HCT116 (cell line): ENCODE measurements at regions not wholly inside any gene's neighbourhood (a gene's known extent, or its start where the extent isn't known, plus 50 kb on each side); places are given as distances from the start of the nearest gene placed in this dataset.

Source experiments
- ATAC-seq: fragments of 200-7000 bp; cut with Tn5 transposase; 2 replicates; pipeline ENCODE4 v1.9.1; 2020; ENCODE audit warnings: mild to moderate bottlenecking, moderate library complexity
- BruUV-seq: library from RNA; stranded (reverse); fragments of 400-500 nt; replicated peaks from 2 replicates; lab custom pipeline; 2021; lab: Mats Ljungman, UMichigan
- CTCF ChIA-PET: fragments of 300-600 bp; sonication (Branson Sonifier 250); formaldehyde crosslinking; loops from one replicate; lab custom pipeline; 2021; ENCODE audit warnings: antibody characterized with exemption; lab: Charles Lee
- POLR2A ChIA-PET: fragments of 300-600, 350-600 bp; sonication (Branson Sonifier 250); formaldehyde crosslinking; loops from one replicate; lab custom pipeline; 2021; ENCODE audit warnings: antibody characterized with exemption; lab: Charles Lee
- RAD21 ChIA-PET, 2 experiments: fragments of 300-600 bp; sonication (Branson Sonifier 250); formaldehyde crosslinking; loops; one replicate each; lab custom pipeline; 2023; ENCODE audit warnings: low total read pairs in 2 of 2; ENCODE audit not compliant: uncharacterized antibody in 2 of 2, unreplicated experiment in 2 of 2, low non-redundant PET in 1 of 2; lab: Charles Lee
- DNase-seq: peaks from one replicate; pipeline ENCODE4 v3.0.0-alpha.2; 2010; ENCODE audit warnings: low read depth, low spot score
- H2AFZ ChIP-seq: fragments of 200-600 bp; shearing (Covaris generic), sonication (generic); 2 replicates; pipeline ENCODE4 v1.6.1; 2017; ENCODE audit warnings: low read depth, mixed run types, mixed read lengths, antibody characterized with exemption, low read length; ENCODE audit not compliant: poor library complexity, severe bottlenecking
- H3K27ac ChIP-seq: 2 replicates; pipeline ENCODE4 v1.5.1; 2012; ENCODE audit warnings: low read depth, low read length
- H3K27me3 ChIP-seq: fragments of 200-600 bp; sonication (generic); 2 replicates; pipeline ENCODE4 v1.6.1; 2016; ENCODE audit warnings: mixed run types, low read length, mixed read lengths; ENCODE audit not compliant: insufficient read depth
- H3K36me3 ChIP-seq, 2 experiments: fragments of 200-500 bp in 1 of 2; fragments of 200-600 bp in 1 of 2; sonication (Bioruptor generic) in 1 of 2; sonication (generic) in 1 of 2; 2 replicates each; pipeline versions ENCODE4 v1.5.1 to v1.6.1; 2014 to 2016; ENCODE audit warnings: low read length in 2 of 2, inconsistent platforms in 1 of 2, mixed read lengths in 1 of 2, mixed run types in 1 of 2; ENCODE audit not compliant: insufficient read depth in 2 of 2, control insufficient read depth in 1 of 2
- H3K4me1 ChIP-seq, 2 experiments: fragments of 200-600 bp in 1 of 2; sonication (generic) in 1 of 2; 2 replicates each; pipeline versions ENCODE4 v1.5.1 to v1.6.1; 2012 to 2017; ENCODE audit warnings: low read length in 2 of 2, inconsistent platforms in 1 of 2, mild to moderate bottlenecking in 1 of 2, mixed read lengths in 1 of 2, mixed run types in 1 of 2, moderate library complexity in 1 of 2; ENCODE audit not compliant: insufficient read depth in 2 of 2, control insufficient read depth in 1 of 2
- H3K4me2 ChIP-seq: fragments of 200-600 bp; sonication (generic); 2 replicates; pipeline ENCODE4 v1.6.1; 2017; ENCODE audit warnings: mixed run types, low read length, mixed read lengths
- H3K4me3 ChIP-seq, 2 experiments: fragments of 200-600 bp in 1 of 2; sonication (generic) in 1 of 2; replicated peaks in 1 of 2; 2 replicates each; pipeline ENCODE4 v1.5.1; 2011 to 2016; ENCODE audit warnings: low read length in 2 of 2, control low read depth in 1 of 2, low read depth in 1 of 2, mild to moderate bottlenecking in 1 of 2, mixed read lengths in 1 of 2, mixed run types in 1 of 2
- H3K79me2 ChIP-seq: fragments of 200-600 bp; sonication (generic); 2 replicates; pipeline ENCODE4 v1.6.1; 2017; ENCODE audit warnings: mild to moderate bottlenecking, mixed run types, low read length, moderate library complexity, mixed read lengths; ENCODE audit not compliant: insufficient read depth
- H3K9ac ChIP-seq: fragments of 200-600 bp; sonication (generic); 2 replicates; pipeline ENCODE4 v1.6.1; 2016; ENCODE audit warnings: low read length, mixed read lengths
- H3K9me2 ChIP-seq: fragments of 200-600 bp; sonication (generic), shearing (Covaris generic); 2 replicates; pipeline ENCODE4 v1.6.1; 2017; ENCODE audit warnings: mixed run types, mild to moderate bottlenecking, moderate library complexity; ENCODE audit not compliant: insufficient read depth
- H3K9me3 ChIP-seq, 2 experiments: fragments of 200-500 bp in 1 of 2; fragments of 200-600 bp in 1 of 2; sonication (Bioruptor generic) in 1 of 2; sonication (generic) in 1 of 2; 2 replicates each; pipeline ENCODE4 v1.6.1; 2014 to 2017; ENCODE audit warnings: low read length in 2 of 2, mixed read lengths in 2 of 2, inconsistent platforms in 1 of 2, low read depth in 1 of 2, mild to moderate bottlenecking in 1 of 2, mixed run types in 1 of 2, moderate library complexity in 1 of 2; ENCODE audit not compliant: control insufficient read depth in 1 of 2, insufficient read depth in 1 of 2
- H4K20me1 ChIP-seq: fragments of 200-600 bp; sonication (generic), shearing (Covaris generic); 2 replicates; pipeline ENCODE4 v1.6.1; 2017; ENCODE audit warnings: mixed run types, mild to moderate bottlenecking, moderate library complexity; ENCODE audit not compliant: insufficient read depth
- CBX3 ChIP-seq: IDR thresholded peaks from 2 replicates; pipeline ENCODE4 v1.6.1; 2012; ENCODE audit warnings: low read depth
- CEBPB ChIP-seq: IDR thresholded peaks from 2 replicates; pipeline ENCODE4 v1.6.1; 2012; ENCODE audit warnings: low read depth
- EGR1 ChIP-seq: IDR thresholded peaks from 2 replicates; pipeline ENCODE4 v1.6.1; 2012; ENCODE audit warnings: low read depth
- EZH2 ChIP-seq: fragments of 200-600 bp; sonication (generic); IDR thresholded peaks from 2 replicates; pipeline ENCODE4 v1.6.1; 2017; ENCODE audit warnings: antibody characterized with exemption, mixed run types
- EZH2phosphoT487 ChIP-seq: fragments of 200-600 bp; IDR thresholded peaks from 2 replicates; pipeline ENCODE4 v1.6.1; 2018; ENCODE audit warnings: antibody characterized with exemption, borderline replicate concordance
- FOSL1 ChIP-seq: IDR thresholded peaks from 2 replicates; pipeline ENCODE4 v1.6.1; 2012; ENCODE audit warnings: low read depth
- JUND ChIP-seq: IDR thresholded peaks from 2 replicates; pipeline ENCODE4 v1.6.1; 2012
- POLR2A ChIP-seq: IDR thresholded peaks from 2 replicates; pipeline ENCODE4 v1.7.0; 2011; ENCODE audit warnings: borderline replicate concordance; ENCODE audit not compliant: insufficient read depth, insufficient read length; ENCODE audit errors: extremely low read depth
- POLR2AphosphoS5 ChIP-seq: IDR thresholded peaks from 2 replicates; pipeline ENCODE4 v1.6.1; 2011; ENCODE audit warnings: mild to moderate bottlenecking, low read depth, low read length, moderate library complexity
- RAD21 ChIP-seq: IDR thresholded peaks from 2 replicates; pipeline ENCODE4 v1.6.1; 2012; ENCODE audit warnings: low read depth, mild to moderate bottlenecking
- SIN3A ChIP-seq: IDR thresholded peaks from 2 replicates; pipeline ENCODE4 v1.6.1; 2012; ENCODE audit warnings: low read depth
- SP1 ChIP-seq: IDR thresholded peaks from 2 replicates; pipeline ENCODE4 v1.6.1; 2012; ENCODE audit warnings: low read depth
- SRF ChIP-seq: IDR thresholded peaks from 2 replicates; pipeline ENCODE4 v1.6.1; 2012; ENCODE audit warnings: low read depth
- YY1 ChIP-seq: IDR thresholded peaks from 2 replicates; pipeline ENCODE4 v1.6.1; 2011; ENCODE audit warnings: low read length, low read depth, moderate library complexity, mild to moderate bottlenecking; ENCODE audit not compliant: insufficient replicate concordance; ENCODE audit errors: extremely low read depth
- ZFX ChIP-seq: fragments of 450-650 bp; IDR thresholded peaks from 2 replicates; pipeline ENCODE4 v1.6.1; 2017
- ZNF274 ChIP-seq: fragments of 200-500 bp; sonication (Bioruptor generic); IDR thresholded peaks from 2 replicates; pipeline ENCODE4 v1.6.1; 2014; ENCODE audit warnings: mild to moderate bottlenecking, low read depth, low read length, inconsistent platforms
- intact Hi-C: fragments of 100-400 bp; cut with micrococcal nuclease; formaldehyde crosslinking; loops from 2 replicates; pipeline ENCODE4 v1.10.0; 2022
- TF ChIP-seq, protein P1 (sequence below): IDR thresholded peaks from 2 replicates; pipeline ENCODE4 v1.6.1; 2012
- TF ChIP-seq, protein P2 (sequence below), 3 experiments: fragments of 200-600 bp in 1 of 3; sonication (generic) in 1 of 3; IDR thresholded peaks in 2 of 3; conservative IDR thresholded peaks in 1 of 3; 2 replicates each; pipeline ENCODE4 v1.5.1; 2012 to 2017; ENCODE audit warnings: low read depth in 2 of 3, low read length in 2 of 3, antibody characterized with exemption in 1 of 3, borderline replicate concordance in 1 of 3, control low read depth in 1 of 3, mild to moderate bottlenecking in 1 of 3, mixed read lengths in 1 of 3, mixed run types in 1 of 3, moderate library complexity in 1 of 3; ENCODE audit not compliant: insufficient read depth in 1 of 3
- TF ChIP-seq, protein P3 (sequence below): IDR thresholded peaks from 2 replicates; pipeline ENCODE4 v1.6.1; 2012
- TF ChIP-seq, protein P4 (sequence below): IDR thresholded peaks from 2 replicates; pipeline ENCODE4 v1.6.1; 2011; ENCODE audit warnings: mild to moderate bottlenecking, low read length, moderate library complexity; ENCODE audit not compliant: insufficient replicate concordance; ENCODE audit errors: extremely low read depth

DNA sequence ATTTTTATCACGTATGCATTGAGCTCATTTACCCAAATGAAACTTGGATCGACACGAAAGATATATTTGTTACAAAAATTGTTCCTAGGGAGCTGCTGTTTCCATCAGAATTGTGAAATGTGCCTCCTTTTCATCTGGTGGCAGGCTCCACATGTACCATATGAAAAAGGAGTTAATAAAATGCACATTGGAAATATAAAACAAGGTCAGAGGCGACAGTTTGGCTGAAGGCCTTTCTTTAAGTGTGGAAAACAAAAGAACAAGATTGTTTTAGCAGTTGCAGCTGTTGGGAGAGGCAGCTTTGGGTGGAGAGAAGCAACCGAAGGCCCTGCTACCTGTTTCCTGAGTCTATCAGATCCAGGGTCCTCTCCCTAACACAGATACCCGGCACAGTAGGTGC is 334.5 kb upstream of the NT5E start:
- Histone ChIP-seq H3K9me3 (no peaks in the 10 kb centered on the region), H3K27ac (no peak overlapping the region), H2AFZ (no peak overlapping the region), H3K4me3 (no peak overlapping the region), H3K36me3 (no peaks in the 10 kb centered on the region), H3K9ac (no peak overlapping the region), H3K4me1 (no peaks in the 10 kb centered on the region), H3K9me2 (no peaks in the 10 kb centered on the region), H4K20me1 (no peaks in the 10 kb centered on the region), H3K79me2 (no peaks in the 10 kb centered on the region), H3K4me2 (no peak overlapping the region), H3K27me3 (peaks cover 8% of the 10 kb centered on the region; the same call in 1 of the 2 replicates)
- ChIA-PET RAD21 (no interaction called here), CTCF (interaction anchor here (0.8 kb wide), 1 partner anchor 17 kb away, joined by 3 read pairs; no protein-coding TSS in a partner anchor), POLR2A (no interaction called here)
- BruUV-seq = no TSS peak
- no peak for DNase-seq
- TF ChIP-seq EGR1 = no peak
- TF ChIP-seq, protein P1, sequence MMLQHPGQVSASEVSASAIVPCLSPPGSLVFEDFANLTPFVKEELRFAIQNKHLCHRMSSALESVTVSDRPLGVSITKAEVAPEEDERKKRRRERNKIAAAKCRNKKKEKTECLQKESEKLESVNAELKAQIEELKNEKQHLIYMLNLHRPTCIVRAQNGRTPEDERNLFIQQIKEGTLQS = no peak
- TF ChIP-seq ZNF274 = no peak
- TF ChIP-seq FOSL1 = no peak
- TF ChIP-seq, protein P2, sequence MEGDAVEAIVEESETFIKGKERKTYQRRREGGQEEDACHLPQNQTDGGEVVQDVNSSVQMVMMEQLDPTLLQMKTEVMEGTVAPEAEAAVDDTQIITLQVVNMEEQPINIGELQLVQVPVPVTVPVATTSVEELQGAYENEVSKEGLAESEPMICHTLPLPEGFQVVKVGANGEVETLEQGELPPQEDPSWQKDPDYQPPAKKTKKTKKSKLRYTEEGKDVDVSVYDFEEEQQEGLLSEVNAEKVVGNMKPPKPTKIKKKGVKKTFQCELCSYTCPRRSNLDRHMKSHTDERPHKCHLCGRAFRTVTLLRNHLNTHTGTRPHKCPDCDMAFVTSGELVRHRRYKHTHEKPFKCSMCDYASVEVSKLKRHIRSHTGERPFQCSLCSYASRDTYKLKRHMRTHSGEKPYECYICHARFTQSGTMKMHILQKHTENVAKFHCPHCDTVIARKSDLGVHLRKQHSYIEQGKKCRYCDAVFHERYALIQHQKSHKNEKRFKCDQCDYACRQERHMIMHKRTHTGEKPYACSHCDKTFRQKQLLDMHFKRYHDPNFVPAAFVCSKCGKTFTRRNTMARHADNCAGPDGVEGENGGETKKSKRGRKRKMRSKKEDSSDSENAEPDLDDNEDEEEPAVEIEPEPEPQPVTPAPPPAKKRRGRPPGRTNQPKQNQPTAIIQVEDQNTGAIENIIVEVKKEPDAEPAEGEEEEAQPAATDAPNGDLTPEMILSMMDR (IDR thresholded peaks at IDR 0.05 in 2 of 3, conservative IDR thresholded peaks at IDR 0.05 in 1 of 3; ENCODE audit: borderline replicate concordance in 1 of 3, insufficient read depth in 1 of 3, low read depth in 2 of 3, low read length in 2 of 3) = no peak
- no peak for TF ChIP-seq JUND
- TF ChIP-seq RAD21 = no peak
- TF ChIP-seq EZH2 = no peak
- no peak for TF ChIP-seq SIN3A
- TF ChIP-seq, protein P3, sequence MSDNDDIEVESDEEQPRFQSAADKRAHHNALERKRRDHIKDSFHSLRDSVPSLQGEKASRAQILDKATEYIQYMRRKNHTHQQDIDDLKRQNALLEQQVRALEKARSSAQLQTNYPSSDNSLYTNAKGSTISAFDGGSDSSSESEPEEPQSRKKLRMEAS = no peak
- no peak for TF ChIP-seq POLR2AphosphoS5
- no peak for TF ChIP-seq SRF
- TF ChIP-seq SP1 = no peak
- no peak for TF ChIP-seq POLR2A
- TF ChIP-seq ZFX = no peak
- TF ChIP-seq EZH2phosphoT487 = no peak
- TF ChIP-seq, protein P4, sequence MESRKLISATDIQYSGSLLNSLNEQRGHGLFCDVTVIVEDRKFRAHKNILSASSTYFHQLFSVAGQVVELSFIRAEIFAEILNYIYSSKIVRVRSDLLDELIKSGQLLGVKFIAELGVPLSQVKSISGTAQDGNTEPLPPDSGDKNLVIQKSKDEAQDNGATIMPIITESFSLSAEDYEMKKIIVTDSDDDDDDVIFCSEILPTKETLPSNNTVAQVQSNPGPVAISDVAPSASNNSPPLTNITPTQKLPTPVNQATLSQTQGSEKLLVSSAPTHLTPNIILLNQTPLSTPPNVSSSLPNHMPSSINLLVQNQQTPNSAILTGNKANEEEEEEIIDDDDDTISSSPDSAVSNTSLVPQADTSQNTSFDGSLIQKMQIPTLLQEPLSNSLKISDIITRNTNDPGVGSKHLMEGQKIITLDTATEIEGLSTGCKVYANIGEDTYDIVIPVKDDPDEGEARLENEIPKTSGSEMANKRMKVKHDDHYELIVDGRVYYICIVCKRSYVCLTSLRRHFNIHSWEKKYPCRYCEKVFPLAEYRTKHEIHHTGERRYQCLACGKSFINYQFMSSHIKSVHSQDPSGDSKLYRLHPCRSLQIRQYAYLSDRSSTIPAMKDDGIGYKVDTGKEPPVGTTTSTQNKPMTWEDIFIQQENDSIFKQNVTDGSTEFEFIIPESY = no peak
- TF ChIP-seq YY1 = no peak
- TF ChIP-seq CBX3 = no peak
- TF ChIP-seq CEBPB = no peak
- no peak for ATAC-seq
- intact Hi-C loops = no loop called here
